ENCODE measurements at regions not wholly inside any gene's neighbourhood (a gene's known extent, or its start where the extent isn't known, plus 50 kb on each side); places are given as distances from the start of the nearest gene placed in this dataset.

- no peak for DNase-seq
Observed at GRCh38 chr9:89866701-89867100, 261.9 kb downstream of the GADD45G start.

- DNase-seq: no peak
Observed at GRCh38 chr9:89868100-89868499, 263.3 kb downstream of the GADD45G start.

GRCh38 chr9:89869793-89870580, 265.2 kb downstream of the GADD45G start:
- no peak for DNase-seq

GRCh38 chr9:89871871-89872331, 267.1 kb downstream of the GADD45G start:
- no peak for DNase-seq

GRCh38 chr9:89872426-89872912, 267.7 kb downstream of the GADD45G start:
- DNase-seq: no peak

- DNase-seq: no peak
Observed at GRCh38 chr9:89872913-89873707, 268.3 kb downstream of the GADD45G start.

- no peak for DNase-seq
Observed at GRCh38 chr9:89873801-89874200, 269.0 kb downstream of the GADD45G start.

- no peak for DNase-seq
Observed at GRCh38 chr9:89874351-89875321, 269.8 kb downstream of the GADD45G start.

GRCh38 chr9:89877051-89878002, 272.5 kb downstream of the GADD45G start:
- DNase-seq: no peak

- DNase-seq: no peak
Observed at GRCh38 chr9:89878003-89878411, 273.2 kb downstream of the GADD45G start.

GRCh38 chr9:89878687-89879086, 273.9 kb downstream of the GADD45G start:
- peak; percentile 70 for DNase-seq

GRCh38 chr9:89879276-89879675, 274.5 kb downstream of the GADD45G start:
- no peak for DNase-seq

GRCh38 chr9:89879701-89880100, 274.9 kb downstream of the GADD45G start:
- DNase-seq: no peak

- DNase-seq: no peak
Observed at GRCh38 chr9:89880161-89880560, 275.3 kb downstream of the GADD45G start.

- no peak for DNase-seq
Observed at GRCh38 chr9:89880721-89881120, 275.9 kb downstream of the GADD45G start.

GRCh38 chr9:89881431-89881830, 276.6 kb downstream of the GADD45G start:
- no peak for DNase-seq

- DNase-seq: no peak
Observed at GRCh38 chr9:89882930-89883361, 278.1 kb downstream of the GADD45G start.

GRCh38 chr9:89883401-89884341, 278.9 kb downstream of the GADD45G start:
- no peak for DNase-seq

- no peak for DNase-seq
Observed at GRCh38 chr9:89884356-89885083, 279.7 kb downstream of the GADD45G start.
